NCI-H187 treated with DMSO at 0.1 percent for 48 hours (cell line): ENCODE measurements at regions not wholly inside any gene's neighbourhood (a gene's known extent, or its start where the extent isn't known, plus 50 kb on each side); places are given as distances from the start of the nearest gene placed in this dataset.
A peak's percentile ranks its signal among the peaks of the same experiment; 100 is the strongest.
"Not testable (repeated sequence)": the region's sequence is repeated elsewhere in the genome, so short reads cannot be mapped to it uniquely, and the experiment has no call there.

ENCODE experiments used
- DNase-seq: peaks from one replicate; lab custom pipeline; 2025; lab: John Stamatoyannopoulos, UW

GRCh38 chr3:73228959-73229358 lies 167.5 kb downstream of the EBLN2 start:
- no peak for DNase-seq

- DNase-seq = no peak
These were observed 173.0 kb downstream of the EBLN2 start for GRCh38 chr3:73234354-73235014.

GRCh38 chr3:73235768-73236167 lies 174.3 kb downstream of the EBLN2 start:
- no peak for DNase-seq

DNA sequence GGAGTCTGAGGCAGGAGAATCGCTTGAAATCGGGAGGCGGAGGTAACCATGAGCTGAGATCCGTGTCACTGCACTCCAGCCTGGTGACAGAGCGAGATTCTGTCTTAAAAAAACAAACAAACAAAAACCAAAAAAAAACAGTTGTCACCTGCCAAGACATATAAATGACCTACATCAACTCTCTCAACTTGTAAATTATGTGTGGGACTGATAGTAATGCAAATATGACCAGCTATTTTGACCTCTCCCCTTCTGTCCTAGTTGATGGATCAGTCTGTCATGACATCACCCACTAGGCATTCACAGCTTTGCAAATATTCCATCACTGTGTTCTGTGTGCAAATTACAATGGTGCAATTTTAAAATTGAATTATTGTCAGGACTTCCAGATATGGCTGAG lies 175.4 kb downstream of the EBLN2 start:
- no peak for DNase-seq

- no peak for DNase-seq
These were observed 182.3 kb downstream of the EBLN2 start for GRCh38 chr3:73243740-73244139.

- no peak for DNase-seq
These were observed 184.0 kb downstream of the EBLN2 start for GRCh38 chr3:73245459-73245858.

- DNase-seq = no peak
These were observed 187.6 kb downstream of the EBLN2 start for GRCh38 chr3:73249047-73249446.

- DNase-seq = no peak
These were observed 192.6 kb downstream of the EBLN2 start for GRCh38 chr3:73254062-73254461.

DNA sequence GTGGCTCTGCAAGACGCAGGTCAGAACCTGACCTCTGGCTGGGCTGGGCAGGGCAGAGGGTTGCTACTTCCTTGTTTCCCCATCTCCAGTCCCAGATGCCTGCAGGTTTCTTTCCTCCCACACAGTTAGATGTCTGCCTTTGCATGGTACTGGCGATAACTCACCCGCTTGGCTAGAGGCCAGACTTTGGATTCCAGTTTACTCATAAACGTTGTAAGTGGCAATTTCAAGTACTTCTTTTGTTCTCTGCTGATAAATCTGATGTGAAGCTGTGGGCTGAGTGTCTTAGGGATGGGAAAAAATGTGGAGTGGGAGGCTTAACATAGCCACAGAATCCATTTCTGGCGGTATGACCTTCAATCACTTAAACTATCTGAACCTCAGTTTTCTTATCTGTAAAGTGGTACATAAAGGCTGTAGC lies 194.2 kb downstream of the EBLN2 start:
- DNase-seq = peak; percentile 76

- DNase-seq = no peak
These were observed 195.7 kb downstream of the EBLN2 start for GRCh38 chr3:73257186-73257585.

DNA sequence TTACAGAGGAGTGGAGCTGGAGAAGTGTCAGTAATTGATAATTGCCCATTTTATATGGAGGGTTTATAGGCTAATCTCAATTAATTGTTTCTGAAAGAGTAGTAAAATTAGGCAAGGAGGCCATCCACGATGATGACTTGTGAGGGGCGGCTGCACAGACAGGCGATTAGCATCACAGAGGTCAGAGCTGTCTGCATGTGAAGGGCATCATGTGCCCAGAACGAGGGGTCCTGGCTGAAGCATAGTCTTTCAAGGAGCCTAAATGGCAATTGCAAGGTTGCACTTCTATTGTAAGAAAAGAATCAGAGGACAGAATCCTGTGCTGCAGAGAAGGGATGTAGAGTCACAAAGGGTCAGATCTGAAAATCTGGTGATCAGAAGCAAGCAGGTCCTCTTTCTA lies 196.6 kb downstream of the EBLN2 start:
- no peak for DNase-seq

GRCh38 chr3:73259291-73259690 lies 197.8 kb downstream of the EBLN2 start:
- DNase-seq = no peak

- no peak for DNase-seq
These were observed 198.4 kb downstream of the EBLN2 start for GRCh38 chr3:73259856-73260255.

DNA sequence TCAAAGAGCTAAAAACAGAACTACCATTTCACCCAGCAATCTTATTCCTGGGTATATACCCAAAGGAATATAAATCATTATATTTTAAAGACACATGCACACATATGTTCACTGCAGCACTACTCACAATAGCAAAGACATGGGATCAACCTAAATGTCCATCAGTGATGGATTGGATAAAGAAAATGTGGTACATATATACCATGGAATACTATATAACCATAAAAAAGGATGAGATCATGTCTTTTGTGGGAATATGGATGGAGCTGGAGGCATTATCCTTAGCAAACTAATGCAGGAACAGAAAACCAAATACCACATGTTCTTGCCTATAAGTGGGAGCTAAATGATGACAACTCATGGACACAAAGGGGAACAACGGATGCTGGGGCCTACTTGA lies 205.1 kb downstream of the EBLN2 start:
- not testable (repeated sequence) for DNase-seq

DNA sequence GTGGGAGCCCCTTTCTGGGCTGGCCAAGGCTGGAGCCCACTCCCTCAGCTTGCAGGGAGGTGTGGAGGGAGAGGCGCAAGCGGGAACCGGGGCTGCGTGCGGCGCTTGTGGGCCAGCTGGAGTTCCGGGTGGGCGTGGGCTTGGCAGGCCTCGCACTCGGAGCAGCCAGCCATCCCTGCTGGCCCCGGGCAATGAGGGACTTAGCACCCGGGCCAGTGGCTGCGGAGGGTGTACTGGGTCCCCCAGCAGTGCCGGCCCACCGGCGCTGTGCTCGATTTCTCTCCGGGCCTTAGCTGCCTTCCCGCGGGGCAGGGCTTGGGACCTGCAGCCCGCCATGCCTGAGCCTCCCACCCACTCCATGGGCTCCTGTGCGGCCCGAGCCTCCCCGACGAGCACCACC lies 207.7 kb downstream of the EBLN2 start:
- DNase-seq = not testable (repeated sequence)

- DNase-seq = no peak
These were observed 209.5 kb downstream of the EBLN2 start for GRCh38 chr3:73270839-73271483.

- no peak for DNase-seq
These were observed 211.9 kb downstream of the EBLN2 start for GRCh38 chr3:73273341-73273740.

- no peak for DNase-seq
These were observed 219.3 kb downstream of the EBLN2 start for GRCh38 chr3:73280746-73281145.

GRCh38 chr3:73284472-73284871 lies 223.0 kb downstream of the EBLN2 start:
- no peak for DNase-seq

DNA sequence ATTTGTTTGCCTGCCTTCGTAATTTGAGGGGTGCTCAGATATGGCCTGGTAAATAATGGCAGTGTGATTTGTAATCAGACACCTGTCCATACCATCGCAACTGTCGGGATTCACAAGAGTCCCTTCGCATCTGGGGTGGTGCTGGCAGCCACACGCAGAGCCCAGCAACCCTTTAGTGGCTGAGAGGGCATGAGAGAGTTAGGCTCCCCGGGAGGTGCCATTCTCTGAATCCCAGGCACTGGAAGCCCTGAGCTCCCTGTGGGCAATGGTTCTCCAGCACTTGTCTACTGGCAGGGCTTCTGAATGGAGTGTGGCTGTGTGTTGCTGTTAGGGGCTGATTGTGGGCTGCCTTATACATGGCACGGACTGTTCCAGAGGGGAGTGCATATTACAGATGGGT lies 230.1 kb downstream of the EBLN2 start:
- no peak for DNase-seq

DNA sequence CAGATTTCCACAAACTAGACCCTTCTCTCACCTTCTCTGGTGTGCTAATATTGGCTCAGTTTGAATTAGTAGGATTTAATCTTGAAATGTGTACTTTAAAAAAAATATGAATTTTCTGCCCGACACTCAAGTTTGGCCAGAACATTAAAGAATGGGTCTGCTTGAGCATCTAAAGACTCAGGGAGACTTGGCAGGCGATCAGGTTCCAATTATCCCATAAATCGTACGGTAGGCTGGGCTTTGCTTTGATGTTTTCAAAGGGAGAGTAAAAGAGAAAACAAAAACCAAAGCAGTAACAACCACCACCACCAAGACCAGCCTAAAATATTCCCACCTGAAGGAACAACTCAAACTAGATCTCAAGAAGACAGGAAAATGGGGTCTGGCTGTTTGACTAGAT lies 230.8 kb downstream of the EBLN2 start:
- DNase-seq = no peak

- no peak for DNase-seq
These were observed 233.1 kb downstream of the EBLN2 start for GRCh38 chr3:73294537-73294936.

DNA sequence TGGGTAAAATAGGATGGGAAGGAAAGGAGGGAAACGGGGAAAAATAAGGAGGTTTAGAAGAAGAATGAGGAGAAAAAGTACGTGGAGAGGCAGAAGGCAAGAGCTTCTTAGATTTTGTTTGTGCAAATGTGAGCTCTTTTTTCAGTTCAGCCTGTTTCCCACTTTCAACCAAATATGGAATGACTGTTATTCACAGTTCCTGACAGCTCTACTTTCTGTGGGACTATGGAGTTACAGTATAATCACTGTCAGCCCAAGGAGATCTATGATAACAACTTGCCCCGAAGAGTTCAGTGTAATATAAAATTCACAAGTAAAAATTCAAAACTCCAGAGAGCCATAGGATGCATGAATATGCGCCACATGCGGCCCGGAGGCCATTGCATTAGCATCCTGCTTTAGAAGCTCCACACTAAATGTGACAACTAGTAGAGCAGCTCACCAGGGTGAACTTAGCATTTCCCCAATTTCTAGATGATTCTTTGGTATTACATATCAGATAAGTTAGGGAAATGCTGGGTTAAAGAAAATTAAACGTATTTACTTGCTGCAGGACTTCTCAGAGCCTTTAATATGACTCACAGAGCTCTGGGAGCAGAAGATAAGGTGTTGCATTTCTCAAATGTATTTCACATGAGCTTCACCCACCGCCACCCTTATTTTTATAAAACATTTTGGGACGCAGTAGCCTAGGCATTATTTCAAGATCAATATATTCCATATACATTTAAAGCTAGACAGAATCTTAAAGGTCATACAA lies 234.6 kb downstream of the EBLN2 start:
- DNase-seq = no peak
